Bronchial epithelial cell (primary cell): ENCODE measurements at regions not wholly inside any gene's neighbourhood (a gene's known extent, or its start where the extent isn't known, plus 50 kb on each side); places are given as distances from the start of the nearest gene placed in this dataset.

Experiments
- DNase-seq: peaks from one replicate; pipeline ENCODE4 v3.0.0-alpha.2; 2010; ENCODE audit warnings: low read depth
- FAIRE-seq: peaks from 2 replicates; lab custom pipeline; 2011; peaks lifted over from hg19 to GRCh38; lab: Jason Lieb, UNC
- H3K27me3 ChIP-seq: 2 replicates; pipeline ENCODE4 v1.5.1; 2011; ENCODE audit warnings: low read length; ENCODE audit not compliant: control insufficient read depth, insufficient read depth
- H3K36me3 ChIP-seq: 2 replicates; pipeline ENCODE4 v1.5.1; 2011; ENCODE audit warnings: low read length; ENCODE audit not compliant: control insufficient read depth, insufficient read depth
- H3K4me3 ChIP-seq: 2 replicates; pipeline ENCODE4 v1.5.1; 2011; ENCODE audit warnings: mild to moderate bottlenecking, low read depth, low read length, control low read depth
- TF ChIP-seq, protein P1 (sequence below): IDR thresholded peaks from 2 replicates; pipeline ENCODE4 v1.5.1; 2011; ENCODE audit warnings: mild to moderate bottlenecking, moderate library complexity, low read length, control low read depth, inconsistent platforms; ENCODE audit not compliant: insufficient read depth, severe bottlenecking

DNA sequence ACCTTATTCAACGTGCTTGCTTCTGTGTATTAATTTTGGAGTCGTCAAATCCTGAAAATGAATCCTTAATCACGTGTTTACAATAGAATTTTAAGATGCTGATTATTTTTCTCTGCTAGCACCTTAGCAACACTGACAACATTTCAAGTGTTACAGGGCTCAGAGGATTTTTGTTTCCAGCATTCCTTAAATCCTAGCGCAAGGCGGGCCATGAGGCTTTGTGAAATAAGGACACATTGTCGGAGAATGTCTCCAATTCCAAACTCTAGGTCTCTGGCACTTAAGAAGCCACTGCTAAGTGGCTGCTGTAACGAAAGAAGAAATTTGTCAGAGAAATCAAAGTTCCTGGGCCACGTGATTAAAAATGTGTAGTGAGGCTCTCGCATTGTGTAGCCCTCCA is 390.9 kb upstream of the CELF2 start:
- DNase-seq = no peak
- no peak for FAIRE-seq
- no peaks in the 10 kb centered on the region for H3K36me3 ChIP-seq
- TF ChIP-seq, protein P1, sequence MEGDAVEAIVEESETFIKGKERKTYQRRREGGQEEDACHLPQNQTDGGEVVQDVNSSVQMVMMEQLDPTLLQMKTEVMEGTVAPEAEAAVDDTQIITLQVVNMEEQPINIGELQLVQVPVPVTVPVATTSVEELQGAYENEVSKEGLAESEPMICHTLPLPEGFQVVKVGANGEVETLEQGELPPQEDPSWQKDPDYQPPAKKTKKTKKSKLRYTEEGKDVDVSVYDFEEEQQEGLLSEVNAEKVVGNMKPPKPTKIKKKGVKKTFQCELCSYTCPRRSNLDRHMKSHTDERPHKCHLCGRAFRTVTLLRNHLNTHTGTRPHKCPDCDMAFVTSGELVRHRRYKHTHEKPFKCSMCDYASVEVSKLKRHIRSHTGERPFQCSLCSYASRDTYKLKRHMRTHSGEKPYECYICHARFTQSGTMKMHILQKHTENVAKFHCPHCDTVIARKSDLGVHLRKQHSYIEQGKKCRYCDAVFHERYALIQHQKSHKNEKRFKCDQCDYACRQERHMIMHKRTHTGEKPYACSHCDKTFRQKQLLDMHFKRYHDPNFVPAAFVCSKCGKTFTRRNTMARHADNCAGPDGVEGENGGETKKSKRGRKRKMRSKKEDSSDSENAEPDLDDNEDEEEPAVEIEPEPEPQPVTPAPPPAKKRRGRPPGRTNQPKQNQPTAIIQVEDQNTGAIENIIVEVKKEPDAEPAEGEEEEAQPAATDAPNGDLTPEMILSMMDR = no peak
- no peak overlapping the region for H3K4me3 ChIP-seq
- H3K27me3 ChIP-seq = no peaks in the 10 kb centered on the region

- H3K4me3 ChIP-seq = no peak overlapping the region
- H3K36me3 ChIP-seq = no peaks in the 10 kb centered on the region
- no peaks in the 10 kb centered on the region for H3K27me3 ChIP-seq
- FAIRE-seq (no peak), DNase-seq (no peak)
- TF ChIP-seq, protein P1 = no peak
Measured at GRCh38 chr10:10627414-10627813, 390.3 kb upstream of the CELF2 start.

DNA sequence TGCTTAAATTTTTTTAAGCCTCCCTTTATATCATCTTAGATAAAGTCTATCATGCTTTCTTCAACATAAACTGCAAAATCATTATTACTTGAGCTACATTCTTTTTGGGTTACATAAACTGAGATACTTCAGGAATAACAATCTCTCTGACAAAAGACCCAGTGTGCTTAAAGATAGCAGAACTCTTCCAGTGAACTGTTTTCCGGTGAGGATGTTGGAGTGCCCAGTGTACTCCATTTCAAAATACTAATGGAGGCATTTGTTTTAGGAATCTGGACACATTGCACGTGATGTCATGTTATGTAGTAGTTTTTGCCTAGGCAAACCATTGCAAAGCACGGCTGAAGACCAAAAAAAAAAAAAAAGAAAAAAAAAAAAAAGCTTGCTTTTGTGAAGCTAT is 388.2 kb upstream of the CELF2 start:
- no peaks in the 10 kb centered on the region for H3K36me3 ChIP-seq
- no peaks in the 10 kb centered on the region for H3K27me3 ChIP-seq
- FAIRE-seq (no peak), DNase-seq (no peak)
- H3K4me3 ChIP-seq = no peak overlapping the region
- TF ChIP-seq, protein P1 = no peak

DNA sequence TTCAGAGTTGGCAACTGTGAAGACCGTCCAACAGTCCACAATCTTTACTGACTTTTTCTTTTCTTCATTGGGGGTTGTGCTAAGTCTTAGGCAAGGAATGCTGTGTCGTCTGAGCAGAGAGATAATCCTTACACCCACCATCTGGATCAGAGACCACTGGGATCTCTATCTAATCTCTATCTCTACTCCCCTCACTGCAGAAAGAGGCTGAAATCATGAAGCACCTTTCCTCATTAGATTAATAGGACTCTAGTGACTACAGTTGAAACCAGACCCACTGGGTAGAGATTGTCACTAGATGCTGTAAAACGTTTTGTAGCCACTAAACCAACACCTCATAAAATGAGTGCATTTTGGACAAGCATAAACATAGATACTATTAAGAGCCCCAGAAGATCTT is 387.4 kb upstream of the CELF2 start:
- FAIRE-seq = no peak
- Histone ChIP-seq H3K4me3 (no peak overlapping the region), H3K36me3 (no peaks in the 10 kb centered on the region), H3K27me3 (no peaks in the 10 kb centered on the region)
- TF ChIP-seq, protein P1 = no peak
- DNase-seq = no peak

DNA sequence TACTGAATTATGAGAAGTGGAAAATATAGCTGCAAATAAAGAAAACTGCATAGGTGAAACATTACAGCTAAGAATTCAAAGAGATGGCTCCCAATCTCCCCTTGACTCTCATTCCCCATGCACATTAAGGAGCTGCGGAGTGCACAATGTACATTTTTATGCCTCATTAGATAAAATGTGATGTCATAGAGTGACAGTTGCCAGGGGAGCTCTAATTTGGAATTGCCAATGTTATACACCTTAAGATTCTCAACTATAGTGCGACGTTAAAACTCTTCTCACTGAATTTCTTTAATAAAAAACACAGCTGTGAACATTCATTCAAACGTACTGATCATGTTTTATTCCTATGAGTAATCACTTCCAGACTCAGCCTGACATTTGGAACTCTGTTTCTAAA is 386.9 kb upstream of the CELF2 start:
- FAIRE-seq (no peak), DNase-seq (no peak)
- no peaks in the 10 kb centered on the region for H3K36me3 ChIP-seq
- no peak overlapping the region for H3K4me3 ChIP-seq
- TF ChIP-seq, protein P1 = no peak
- H3K27me3 ChIP-seq = no peaks in the 10 kb centered on the region

DNA sequence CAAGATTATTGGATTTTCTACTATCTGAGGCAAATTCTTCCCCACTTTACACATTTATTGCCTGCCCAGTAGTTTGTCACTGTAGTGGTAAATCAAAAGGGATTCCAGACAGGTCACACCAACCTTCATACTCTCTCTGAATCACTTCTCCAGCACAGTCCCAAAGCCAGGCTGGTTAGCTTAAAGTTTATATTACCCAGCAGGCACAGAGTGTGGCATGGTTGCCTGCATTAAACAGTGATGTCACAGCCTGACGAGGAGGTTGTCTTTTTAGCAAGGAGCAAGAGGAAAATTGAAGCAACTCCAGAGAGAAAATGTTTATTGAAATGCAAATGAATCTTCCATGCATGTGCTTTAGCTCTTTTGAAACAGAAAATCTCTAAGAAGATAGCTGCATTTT is 375.5 kb upstream of the CELF2 start:
- no peaks in the 10 kb centered on the region for H3K36me3 ChIP-seq
- FAIRE-seq (no peak), DNase-seq (no peak)
- H3K27me3 ChIP-seq = no peaks in the 10 kb centered on the region
- TF ChIP-seq, protein P1 = no peak
- no peak overlapping the region for H3K4me3 ChIP-seq
